Stimulated activated CD8-positive, alpha-beta memory T cell treated with anti-CD3 and anti-CD28 coated beads, Interleukin-12 subunit alpha, Interleukin-12 subunit beta, amount 100 ng/mL, for 1 hour (primary cell): ENCODE measurements at regions not wholly inside any gene's neighbourhood (a gene's known extent, or its start where the extent isn't known, plus 50 kb on each side); places are given as distances from the start of the nearest gene placed in this dataset.

Experiments
- DNase-seq: peaks from one replicate; pipeline ENCODE4 v3.0.0-alpha.2; 2020; ENCODE audit warnings: low read depth

DNA sequence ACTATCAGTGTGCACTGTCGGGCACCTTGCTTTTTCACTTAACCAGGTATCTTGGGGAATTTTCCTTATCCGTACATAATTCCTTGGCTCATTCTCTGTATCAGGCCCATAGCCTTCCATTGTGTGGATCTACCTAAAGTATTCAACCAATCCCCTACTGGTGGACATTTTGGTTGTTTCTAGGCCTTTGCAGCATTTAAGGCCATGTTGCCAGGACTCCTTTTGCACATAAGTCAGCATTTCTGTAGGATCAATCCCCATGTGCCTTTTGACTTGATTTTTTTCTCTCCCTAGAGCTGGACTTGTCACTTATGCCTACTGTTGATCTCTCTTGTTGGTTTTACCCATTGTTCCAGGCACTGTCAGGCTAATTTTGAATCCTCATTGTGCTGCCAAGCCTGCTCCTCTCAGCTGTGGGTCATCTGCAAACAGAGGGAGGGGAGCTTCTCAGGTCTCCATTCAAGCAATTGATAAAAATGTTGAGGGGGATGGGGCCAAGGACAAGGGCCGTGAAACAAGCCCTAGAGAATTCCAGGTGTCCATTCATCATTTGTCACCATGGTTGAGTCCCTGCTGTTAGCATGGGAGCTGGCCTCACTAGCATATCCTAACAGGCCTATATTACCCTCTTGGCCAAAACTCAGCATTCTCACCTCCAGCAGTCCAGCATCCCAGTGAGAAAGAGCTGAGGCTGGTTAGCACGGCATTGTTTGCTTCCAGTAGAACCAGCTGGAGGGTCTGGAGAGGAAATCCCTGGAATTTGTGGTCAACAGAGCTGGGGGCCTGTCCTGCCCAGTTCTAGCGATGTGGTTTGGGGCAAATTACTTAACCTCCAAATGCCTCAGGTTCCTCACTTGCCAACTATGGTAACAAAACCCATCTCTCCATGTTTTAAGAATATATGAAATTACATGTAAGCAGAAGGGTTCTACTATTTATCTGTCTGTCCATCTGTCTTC lies 178.4 kb downstream of the MRPL14 start:
- no peak for DNase-seq

DNA sequence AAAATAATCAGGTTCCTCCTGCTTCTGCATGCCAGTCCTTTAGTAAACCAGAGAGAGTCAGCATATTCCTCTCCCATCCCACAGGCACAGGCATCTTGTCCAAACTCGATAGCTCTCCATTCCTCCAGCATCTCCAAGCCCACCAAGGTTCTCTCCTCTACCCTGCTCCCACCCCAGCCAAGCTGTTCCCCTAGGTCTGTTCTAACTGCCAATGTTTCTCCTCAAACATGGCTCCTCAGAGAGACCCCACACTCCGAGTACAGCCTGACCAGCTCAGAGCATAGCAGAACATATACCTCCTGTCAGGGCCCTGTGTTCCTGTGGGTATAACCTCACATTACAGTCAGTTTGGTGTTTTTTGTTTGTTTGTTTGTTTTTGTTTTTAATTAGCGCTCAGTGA lies 177.8 kb downstream of the VEGFA start:
- no peak for DNase-seq

DNA sequence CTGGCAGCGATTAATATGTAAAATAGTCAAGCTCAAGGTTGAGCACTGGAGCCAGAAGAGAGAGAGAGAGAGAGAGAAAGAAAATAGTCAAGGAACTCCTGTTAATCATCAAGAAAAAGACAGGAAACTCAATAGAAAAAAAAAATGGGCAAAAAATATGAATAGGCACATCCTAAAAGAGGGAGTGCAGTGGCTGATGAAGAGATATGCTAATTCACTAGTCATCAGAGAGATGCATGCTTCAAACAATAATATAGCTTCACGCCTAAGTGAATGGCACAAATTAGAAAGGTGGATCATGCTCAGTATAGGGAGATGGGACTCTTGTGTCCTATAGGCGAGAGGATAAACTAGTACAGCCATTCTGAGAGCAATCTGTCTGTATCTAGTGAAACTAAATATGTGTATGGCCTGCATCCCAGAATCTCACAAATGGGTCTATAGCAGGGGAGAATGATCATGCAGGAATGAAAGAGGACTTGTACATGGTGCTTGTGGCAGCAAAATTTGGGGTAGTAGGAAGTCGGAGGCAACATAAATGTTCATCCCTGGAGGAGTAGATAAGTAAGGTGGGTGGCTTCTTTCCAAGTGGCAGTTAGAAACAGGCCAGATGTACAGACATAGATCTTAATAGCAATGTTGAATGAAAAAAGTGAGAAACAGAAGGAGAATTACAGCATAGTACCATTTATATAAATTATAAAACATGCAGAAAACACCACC lies 176.8 kb downstream of the VEGFA start:
- DNase-seq = no peak

DNA sequence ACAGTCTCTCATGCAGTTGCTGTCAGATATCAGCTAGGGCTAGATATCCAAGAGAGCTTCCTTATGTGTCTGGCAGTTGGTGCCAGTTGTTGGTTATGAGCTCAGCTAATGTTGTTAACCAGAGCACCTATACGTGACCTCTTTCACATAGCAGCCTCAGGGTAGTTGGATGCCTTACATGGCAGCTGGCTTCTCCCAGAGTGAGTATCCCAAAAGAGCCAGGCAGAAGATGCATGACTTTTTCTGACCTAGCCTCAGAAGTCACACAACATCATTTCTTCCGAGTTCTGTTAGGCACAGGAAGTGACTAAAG lies 175.7 kb downstream of the VEGFA start:
- DNase-seq = no peak

DNA sequence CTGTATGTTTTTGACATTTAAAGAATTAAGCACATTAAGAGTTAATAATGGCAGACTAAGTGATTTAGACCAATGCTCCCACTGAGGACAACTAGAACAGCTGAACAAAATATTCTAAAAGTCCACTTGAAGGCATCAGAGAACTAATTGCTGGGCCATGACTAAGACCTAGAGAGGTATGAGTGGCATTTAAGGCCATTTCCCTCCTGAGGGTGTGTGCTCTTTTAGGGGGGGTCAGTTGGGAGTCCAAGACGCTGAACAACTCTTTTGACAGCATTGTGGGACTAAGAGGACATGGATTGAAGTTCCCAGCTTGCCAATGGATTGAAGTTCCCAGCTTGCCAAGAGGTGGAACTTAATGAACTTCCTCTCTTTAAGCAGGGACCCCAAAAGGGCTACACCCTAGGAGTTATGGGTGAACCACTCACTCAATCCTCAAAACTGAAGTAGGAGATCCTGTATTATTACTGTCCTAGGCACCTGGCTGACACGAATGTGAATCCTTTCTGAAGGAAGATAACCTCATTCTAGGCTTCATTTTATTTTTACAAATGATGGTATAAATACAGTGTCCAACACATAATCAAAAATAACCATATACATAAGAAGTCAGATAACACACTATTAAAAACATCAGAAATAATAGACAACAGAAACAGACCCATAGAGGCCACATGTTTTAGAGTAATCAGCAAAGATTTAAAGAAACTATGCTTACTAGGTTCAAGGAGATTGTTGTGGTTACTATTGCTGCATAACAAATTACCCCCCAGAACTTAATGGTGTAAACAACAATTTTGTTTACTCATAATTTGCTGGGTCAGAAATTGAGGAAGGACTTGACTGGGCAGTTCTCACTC lies 175.1 kb downstream of the VEGFA start:
- no peak for DNase-seq

DNA sequence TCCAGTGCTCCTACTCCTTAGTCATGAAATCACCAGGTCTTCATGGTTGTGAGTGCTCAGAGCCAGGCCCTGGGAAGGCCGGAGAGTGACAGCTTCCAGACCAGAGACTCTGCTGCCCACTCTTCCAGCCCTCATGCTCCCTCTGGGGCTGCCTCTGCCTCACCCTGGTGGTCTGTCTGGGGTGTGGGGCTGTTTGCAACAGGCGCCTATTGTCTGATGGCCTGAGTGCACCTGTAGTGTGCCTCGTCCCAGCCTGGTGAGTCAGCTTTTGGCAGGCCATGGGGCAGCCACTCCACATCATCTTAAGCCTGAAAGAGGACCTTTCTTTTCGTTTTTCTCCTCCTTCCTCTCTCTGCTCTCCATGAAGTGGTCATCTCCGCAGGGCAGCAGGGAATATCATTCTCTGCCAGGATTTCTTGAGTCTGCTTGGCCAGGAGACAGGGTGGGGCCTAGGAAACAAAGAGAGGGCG lies 173.8 kb downstream of the VEGFA start:
- DNase-seq = no peak

DNA sequence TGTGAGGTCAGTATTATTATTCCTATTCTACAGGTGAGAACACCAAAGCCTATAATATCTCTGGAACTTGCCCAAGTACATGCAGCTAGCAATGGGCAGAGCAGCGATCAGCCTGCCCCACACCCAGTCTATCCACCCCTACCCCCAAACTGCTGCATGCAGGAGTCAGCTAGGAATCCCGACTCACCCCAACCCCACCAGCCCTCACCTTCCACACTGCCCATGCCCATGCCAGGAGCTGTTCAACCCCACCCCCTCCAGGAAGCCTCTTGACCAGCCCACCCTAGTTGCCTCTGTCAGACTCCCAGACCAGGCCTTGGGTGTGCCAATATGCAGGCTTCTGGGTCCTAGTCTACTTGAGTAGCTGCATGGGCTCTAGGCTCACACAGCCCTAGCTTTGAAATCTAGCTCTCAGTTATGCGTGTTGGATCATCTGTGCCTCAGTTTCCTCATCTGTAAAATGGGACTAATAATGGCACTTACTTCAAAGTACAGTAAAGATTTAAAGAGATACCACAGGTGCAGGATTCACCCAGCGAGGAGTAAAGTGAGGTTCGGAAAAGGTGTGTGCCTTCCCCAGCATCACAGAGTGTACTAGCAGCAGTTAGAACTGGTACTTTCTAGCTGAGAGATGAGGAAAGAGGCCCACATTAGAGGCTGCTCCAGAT lies 173.2 kb downstream of the VEGFA start:
- DNase-seq = no peak

DNA sequence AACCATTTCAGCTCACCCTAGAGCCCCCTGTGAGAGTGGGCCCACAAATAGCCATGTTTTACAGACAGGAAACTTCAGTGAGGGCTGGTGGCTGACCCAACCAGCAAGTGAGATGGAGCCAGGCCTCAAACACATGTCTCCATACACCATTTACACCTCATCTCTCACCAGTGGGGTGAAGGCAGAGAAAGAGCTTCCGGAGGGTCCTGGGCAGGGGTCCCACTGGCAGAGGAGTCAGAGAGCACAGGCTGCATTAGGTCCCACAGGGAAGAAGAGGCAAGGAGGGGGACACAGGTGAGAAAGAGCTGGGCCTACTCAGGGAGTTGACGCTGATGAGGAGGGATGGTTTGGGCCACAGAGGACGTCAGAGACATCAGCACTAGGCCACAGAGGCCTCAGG lies 172.6 kb downstream of the VEGFA start:
- DNase-seq = no peak

DNA sequence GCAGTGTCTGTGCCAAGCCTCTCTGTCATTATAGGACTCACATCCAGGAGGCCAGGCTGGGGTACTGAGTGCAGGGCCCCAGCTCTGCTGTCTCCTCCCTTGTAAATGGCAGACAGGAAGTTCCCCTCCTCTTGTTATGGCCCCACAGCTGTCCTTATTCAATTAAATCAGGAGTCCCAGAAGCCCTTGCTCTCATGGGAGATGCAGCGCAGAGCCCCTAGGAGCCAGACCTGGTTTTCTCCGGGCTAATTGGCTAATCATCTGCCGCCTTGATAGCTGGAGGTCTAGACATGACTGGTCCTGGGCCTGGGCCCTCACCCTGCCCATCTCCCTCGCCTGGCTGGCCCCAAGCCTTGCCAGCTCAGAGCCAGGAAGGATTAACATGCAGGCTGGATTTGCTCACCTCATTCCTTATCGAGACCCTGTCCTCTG lies 172.0 kb downstream of the VEGFA start:
- DNase-seq = no peak

DNA sequence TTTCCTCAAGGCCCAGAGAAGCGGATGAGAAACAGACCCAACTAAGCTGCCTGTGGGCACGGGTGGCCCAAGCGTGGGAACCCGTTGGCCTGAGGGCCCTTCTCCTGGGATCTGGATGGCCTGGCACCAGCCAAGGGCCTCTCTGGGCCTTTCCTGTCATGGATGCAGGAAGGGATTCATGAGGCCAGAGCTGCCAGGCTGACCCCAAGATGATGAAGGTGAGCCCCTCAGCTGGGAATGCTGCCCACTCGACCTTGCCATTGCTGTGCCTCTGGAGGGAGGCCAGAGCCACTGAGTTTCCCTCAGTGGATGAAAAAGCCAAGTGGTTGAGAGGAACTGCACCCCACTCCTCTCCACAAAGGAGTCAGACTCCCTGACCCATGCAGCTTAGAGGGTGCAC lies 171.2 kb downstream of the VEGFA start:
- no peak for DNase-seq

DNA sequence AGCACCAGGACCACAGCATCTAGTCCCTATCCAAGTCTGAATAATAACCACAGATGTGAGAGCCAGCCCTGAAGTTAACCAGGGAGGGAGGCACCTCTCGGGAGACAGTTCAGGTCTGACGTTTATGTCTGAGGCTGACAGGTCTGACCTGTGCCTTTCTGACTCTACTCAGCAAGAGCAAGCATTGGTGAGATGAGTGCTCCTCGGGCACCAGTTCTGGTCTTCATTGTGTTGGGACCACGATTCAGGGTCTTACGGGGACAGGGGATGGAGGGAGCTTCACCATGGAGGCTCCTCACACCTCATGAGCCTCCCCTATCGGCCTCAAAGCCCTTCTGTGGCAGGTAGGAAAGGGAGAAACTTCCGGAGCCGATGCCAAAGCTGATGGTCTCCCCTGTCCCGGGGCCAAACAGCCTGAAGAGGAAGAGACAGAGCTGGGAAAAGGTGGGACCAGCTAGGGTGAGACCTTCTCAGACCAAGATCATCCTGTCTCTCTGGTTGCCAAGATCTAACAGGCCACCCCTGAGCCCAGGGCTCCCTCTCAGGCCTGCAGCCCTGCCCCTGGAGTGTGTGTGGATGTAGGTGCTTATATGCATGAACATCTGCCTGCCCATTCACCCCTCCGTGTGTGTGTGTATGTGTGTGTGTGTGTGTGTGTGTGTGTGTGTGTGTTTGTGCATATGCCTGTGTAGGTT lies 170.5 kb downstream of the VEGFA start:
- no peak for DNase-seq

DNA sequence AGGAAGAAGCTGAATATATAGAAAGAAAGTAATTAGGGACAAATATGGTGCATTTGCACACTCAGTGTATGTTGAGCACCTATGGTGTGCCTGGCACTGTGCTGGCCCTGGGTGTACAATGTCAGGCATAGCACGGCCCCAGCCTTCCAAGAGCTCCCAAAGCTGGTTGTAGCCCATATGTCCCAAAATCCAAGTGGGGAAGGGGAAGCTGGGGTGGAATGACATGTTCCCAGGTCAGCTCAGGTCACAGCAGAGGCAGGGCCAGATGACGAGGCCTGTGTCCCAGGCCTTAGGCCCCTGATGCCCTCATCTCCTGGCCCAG lies 170.0 kb downstream of the VEGFA start:
- no peak for DNase-seq

DNA sequence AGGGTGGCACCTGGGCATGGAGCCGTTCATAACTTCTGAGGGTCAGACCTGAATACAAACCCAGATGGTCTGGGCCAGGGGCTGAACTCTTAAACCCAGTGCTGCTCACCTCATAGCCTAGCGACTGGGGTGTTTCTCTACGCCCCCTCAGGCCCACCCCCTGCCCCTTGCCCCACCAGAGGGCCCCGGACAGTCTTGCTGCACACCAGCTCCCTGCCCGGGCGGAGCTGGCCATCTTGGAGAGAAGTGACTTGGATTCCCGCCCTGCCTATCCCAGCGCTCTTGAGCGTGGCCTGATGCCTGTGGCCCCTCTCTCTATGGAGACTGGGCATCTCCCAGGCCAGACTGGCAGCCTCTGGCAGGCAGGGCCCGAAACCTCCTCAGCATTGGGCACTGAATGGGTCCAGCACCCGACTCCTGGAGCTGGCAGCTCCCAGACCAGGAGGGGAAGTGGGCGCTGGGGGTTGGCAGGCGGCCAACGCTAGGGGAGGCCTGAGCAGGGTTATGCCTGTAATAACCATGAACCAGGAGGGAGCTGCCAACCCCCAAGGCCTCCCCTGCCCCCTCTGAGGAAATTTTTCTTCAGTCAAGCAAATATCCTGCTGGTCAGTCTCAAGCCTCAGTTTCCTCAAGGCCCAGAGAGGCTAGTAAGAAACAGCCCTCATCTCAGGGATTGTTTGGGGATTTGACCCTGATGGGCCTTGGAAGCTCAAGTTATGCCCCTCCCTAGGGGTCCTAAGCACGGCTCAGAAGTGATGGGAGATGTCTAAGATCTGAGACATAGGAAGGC lies 169.5 kb downstream of the VEGFA start:
- no peak for DNase-seq

DNA sequence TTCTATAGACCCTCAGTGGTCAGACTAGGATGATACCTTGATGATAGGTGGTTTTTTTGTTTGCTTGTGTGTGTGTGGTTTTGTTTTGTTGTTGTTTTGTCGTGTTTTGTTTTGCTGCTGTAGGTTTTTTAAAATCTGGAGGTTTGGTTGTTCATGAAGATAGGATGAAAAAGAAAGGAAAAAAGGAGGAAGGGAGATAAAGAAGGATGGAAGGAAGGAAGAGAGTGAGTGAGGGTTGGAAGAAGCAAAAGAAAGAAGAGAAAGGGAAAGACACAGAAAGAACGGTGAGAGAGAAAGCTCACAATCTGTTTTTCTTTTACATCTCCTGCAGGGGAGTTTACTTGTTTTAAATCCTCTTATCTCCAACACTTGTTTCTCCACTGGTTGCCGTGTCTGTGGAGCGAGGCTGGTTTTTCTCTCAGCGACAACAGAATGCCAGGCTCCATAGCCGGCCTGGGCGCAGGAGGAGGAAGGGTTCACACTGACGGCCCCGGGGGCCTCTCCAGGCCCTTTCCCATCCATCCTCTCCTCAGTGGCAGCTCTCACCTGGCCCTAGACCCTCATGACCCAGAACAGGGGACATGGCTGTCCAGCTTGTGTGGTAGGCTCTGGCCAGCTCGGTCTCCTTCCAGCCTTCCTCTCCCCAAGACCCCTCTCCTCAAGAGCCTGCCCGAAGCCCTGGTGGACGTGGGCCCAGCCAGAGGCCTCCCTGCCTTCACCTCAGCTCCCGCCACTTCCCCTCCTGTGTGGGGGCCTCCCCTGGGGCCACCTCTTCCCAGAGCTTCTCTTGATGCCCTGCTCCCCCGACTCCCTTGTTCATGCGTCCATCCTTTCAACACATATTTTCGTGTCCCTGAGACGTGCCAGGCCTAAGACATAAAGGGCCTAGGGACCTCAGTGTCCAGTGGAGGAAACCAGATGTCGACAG lies 168.4 kb downstream of the VEGFA start:
- DNase-seq = no peak

DNA sequence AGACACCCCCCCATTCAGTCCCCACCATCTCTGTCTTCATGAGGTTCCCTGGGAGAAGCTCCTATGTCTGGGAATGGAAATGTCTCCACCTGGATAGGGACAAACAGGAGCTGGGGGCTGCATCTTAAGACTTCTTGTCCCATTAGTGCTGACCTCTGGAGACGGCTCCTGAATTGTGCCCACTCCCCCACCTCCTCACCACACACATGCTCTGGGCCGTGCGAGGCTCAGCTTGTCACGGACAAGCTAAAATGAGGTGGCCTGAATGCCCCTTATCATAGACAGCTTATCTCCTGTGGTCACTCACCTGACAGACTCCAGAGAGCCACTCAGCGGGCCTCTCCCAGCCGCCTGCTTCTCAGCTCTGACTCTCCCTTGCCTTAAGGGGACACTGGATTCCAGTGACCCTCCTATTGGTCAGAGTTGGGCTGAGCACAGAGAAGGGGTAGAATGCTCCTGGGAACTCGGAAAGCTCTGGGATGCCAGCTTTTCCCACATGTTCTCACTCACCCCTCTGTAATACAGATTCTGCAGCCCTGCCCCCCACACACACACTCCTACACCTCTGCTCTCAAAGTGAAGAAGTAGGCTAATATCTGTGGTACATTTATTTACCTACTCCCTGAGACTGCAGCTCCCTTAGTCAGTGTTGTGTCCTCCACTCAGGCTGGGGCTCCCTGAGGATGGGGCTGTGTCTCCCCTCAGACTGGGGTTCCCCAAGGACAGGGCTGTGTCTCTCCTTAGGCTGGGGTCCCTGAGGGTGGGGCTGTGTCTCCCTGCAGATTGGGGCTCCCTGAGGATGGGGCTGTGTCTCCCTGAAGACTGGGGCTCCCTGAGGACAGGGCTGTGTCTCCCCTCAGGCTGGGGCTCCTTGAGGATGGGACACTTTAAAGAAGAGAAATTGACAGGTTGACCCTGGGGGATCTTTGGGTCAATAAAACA lies 167.5 kb downstream of the VEGFA start:
- no peak for DNase-seq

DNA sequence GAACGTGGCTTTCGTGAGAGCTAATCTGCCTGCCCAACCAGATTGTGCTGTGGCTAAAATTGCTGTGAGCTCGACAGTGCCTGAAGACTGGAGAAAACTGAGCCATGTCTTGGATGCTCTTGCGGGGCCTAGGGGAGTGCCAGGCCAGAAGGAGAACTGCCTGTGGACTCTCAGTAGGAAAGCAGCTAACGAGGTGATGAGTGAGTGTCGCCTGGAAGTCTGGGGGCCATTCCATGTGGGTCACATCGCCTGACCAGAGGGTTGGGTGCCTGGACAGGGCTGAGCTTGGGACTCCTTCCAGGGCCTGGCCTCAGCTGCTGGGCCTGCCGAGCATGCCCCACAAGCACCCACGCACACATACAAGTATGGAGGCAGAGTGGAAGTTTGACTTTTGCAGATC lies 166.5 kb downstream of the VEGFA start:
- no peak for DNase-seq

DNA sequence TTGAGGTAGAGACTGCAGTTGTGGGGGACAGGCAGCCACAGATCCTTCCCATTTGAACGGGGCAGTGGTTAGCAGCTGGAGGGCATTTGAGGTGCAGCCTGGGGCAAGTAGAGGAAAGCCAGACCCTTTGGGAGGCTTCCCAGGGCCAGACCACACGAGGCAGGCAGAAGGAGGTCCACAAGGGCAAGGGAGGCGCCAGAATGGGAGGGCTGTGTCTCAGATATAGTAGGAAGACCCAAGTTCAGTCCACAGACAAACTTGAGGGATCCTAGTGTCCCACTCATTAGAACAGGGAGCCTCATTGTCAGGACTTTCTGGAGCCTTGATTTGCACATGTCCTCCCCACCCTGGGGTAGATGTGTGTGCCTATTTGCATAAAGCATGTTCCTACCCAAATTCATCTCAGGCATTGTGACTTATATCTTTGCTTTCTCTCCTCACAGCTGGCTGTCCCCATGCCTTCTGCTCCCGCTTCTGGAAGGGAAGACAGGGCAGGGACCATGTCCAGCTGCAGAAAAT lies 166.0 kb downstream of the VEGFA start:
- no peak for DNase-seq
